ENCODE measurements at regions not wholly inside any gene's neighbourhood (a gene's known extent, or its start where the extent isn't known, plus 50 kb on each side); places are given as distances from the start of the nearest gene placed in this dataset.
A peak's percentile ranks its signal among the peaks of the same experiment; 100 is the strongest.

DNA sequence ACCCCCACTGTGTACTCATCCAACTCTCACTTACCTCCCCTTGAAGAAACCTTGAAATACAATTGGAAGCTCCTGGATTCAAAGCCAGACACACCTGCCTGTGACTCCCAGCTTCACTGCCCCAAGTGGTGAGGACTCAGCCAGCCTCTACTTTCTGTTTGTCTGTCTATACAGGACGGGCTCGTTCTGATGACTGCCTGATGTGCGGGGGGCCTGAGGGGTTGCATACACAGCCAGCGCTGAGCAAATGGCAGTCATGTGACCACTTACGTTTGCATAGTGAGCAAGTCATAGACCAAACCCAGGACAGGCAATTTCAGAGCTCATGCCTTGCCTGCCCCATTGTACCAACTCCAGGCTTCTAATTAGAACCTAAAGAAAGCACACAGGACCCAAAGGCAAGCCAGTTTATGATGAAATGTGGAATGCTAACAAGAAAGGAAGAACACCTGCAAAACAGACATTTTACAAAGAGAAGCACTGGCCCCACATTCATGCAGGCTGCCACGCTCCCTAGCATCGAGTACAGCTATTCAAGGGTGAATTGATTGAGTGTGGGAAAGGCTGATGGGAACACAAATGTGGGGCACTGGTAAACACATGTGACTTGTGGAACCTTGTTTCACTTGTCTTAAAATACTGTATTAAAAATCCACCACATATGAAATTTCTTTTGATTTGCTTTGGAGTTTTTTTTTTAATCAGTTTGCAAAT lies 137.8 kb downstream of the LNPK start:
- Histone ChIP-seq H2BK15ac (ENCODE audit: low read length) (no peak overlapping the region), H4K5ac (ENCODE audit: insufficient read length, low read depth, low read length) (no peak overlapping the region), H2AK5ac (ENCODE audit: low read depth, low read length) (no peak overlapping the region), H2BK5ac (ENCODE audit: low read depth, low read length) (no peak overlapping the region), H4K20me1 (replicated peaks in 1 of 2; ENCODE audit: control insufficient read depth in 1 of 2, insufficient read depth in 2 of 2, low read length in 2 of 2) (no peaks in the 10 kb centered on the region), H3K18ac (ENCODE audit: extremely low read depth, low read length) (no peak overlapping the region), H3K4me3 (ENCODE audit: extremely low read depth in 1 of 4, insufficient read depth in 2 of 4, low read depth in 3 of 4, low read length in 4 of 4) (no peak overlapping the region), H2BK120ac (replicated peaks; ENCODE audit: low read depth, low read length) (no peak overlapping the region), H4K8ac (ENCODE audit: extremely low read depth, insufficient read depth, low read length) (no peak overlapping the region), H3K23ac (ENCODE audit: insufficient read length) (no peak overlapping the region), H2AFZ (ENCODE audit: low read length) (no peak overlapping the region), H3K9ac (replicated peaks in 1 of 4; ENCODE audit: extremely low read depth in 1 of 4, low read depth in 3 of 4, low read length in 3 of 4) (no peak overlapping the region), H3K79me1 (ENCODE audit: low read depth, low read length) (no peaks in the 10 kb centered on the region), H3K56ac (replicated peaks; ENCODE audit: insufficient read length, low read depth, low read length) (no peak overlapping the region), H2BK20ac (ENCODE audit: low read length) (no peak overlapping the region), H3K36me3 (ENCODE audit: control insufficient read depth in 2 of 4, insufficient read depth in 4 of 4, low read length in 3 of 4) (no peaks in the 10 kb centered on the region), H3K23me2 (ENCODE audit: low read depth, low read length) (no peaks in the 10 kb centered on the region), H3K14ac (ENCODE audit: insufficient read length) (no peak overlapping the region), H3K27me3 (replicated peaks in 1 of 4; ENCODE audit: control insufficient read depth in 3 of 4, extremely low read depth in 1 of 4, insufficient read depth in 3 of 4, low read length in 3 of 4) (no peaks in the 10 kb centered on the region), H3K9me3 (ENCODE audit: insufficient read depth in 2 of 2, low read depth in 1 of 2, low read length in 1 of 2) (no peaks in the 10 kb centered on the region), H3K4ac (replicated peaks; ENCODE audit: insufficient read length, low read depth, low read length) (no peak overlapping the region), H3K4me1 (replicated peaks in 1 of 4; ENCODE audit: control insufficient read depth in 3 of 4, insufficient read depth in 4 of 4, low read length in 3 of 4) (no peaks in the 10 kb centered on the region), H3K4me2 (ENCODE audit: insufficient read depth in 1 of 2, low read depth in 2 of 2, low read length in 2 of 2) (no peak overlapping the region), H4K91ac (replicated peaks; ENCODE audit: insufficient read length, low read length) (no peak overlapping the region), H3K27ac (ENCODE audit: low read depth, low read length) (no peak overlapping the region), H3K79me2 (ENCODE audit: control insufficient read depth in 1 of 2, insufficient read depth in 2 of 2, low read length in 2 of 2) (no peaks in the 10 kb centered on the region), H2BK12ac (ENCODE audit: low read depth, low read length) (0 out of 2 replicates have a peak overlapping the region, but pooled peaks have one; percentile 19)
- CTCF ChIA-PET (ENCODE audit: partially characterized antibody): interaction anchor here (0.6 to 1.4 kb wide), 4 partner anchors 10 to 671 kb away, joined by 3 to 4 read pairs (median 3); no protein-coding TSS in a partner anchor
- TF ChIP-seq CTCF (IDR thresholded peaks at IDR 0.05; ENCODE audit: control extremely low read depth in 1 of 3, insufficient read depth in 1 of 3, low read depth in 1 of 3, low read length in 3 of 3) (peak in 2 of 3 experiments; percentile 23 to 28; a peak in 3 of 4 replicates), RAD21 (IDR thresholded peaks at IDR 0.05 in 1 of 2, conservative IDR thresholded peaks at IDR 0.05 in 1 of 2; ENCODE audit: low read depth in 2 of 2, low read length in 2 of 2) (peak in 1 of 2 experiments; percentile 23; a peak in 1 of 4 replicates), KDM4A (IDR thresholded peaks at IDR 0.05; ENCODE audit: low read depth, low read length, severe bottlenecking) (no peak)
- 78% methylated on average over 7 of the region's 7 CpGs; no CpG with 5 or more reads in 1 of the 2 experiments for WGBS, 2 experiments (ENCODE audit: extremely low coverage in 1 of 2, insufficient coverage in 1 of 2, insufficient read length in 1 of 2, insufficient replicate concordance in 2 of 2, low coverage in 1 of 2, low lambda C conversion rate in 2 of 2, missing lambda C conversion rate in 1 of 2)
- no peak for FAIRE-seq
- POLR2A ChIA-PET (ENCODE audit: partially characterized antibody): no interaction called here
- DNase-seq (ENCODE audit: low read depth in 1 of 2, low spot score in 2 of 2): no peak

Measured in H1 (cell line).